GM12872 (cell line): ENCODE measurements at regions not wholly inside any gene's neighbourhood (a gene's known extent, or its start where the extent isn't known, plus 50 kb on each side); places are given as distances from the start of the nearest gene placed in this dataset.

Experiments used
- TF ChIP-seq, protein P1 (sequence below): IDR thresholded peaks from 3 replicates; pipeline ENCODE4 v1.5.1; 2011; ENCODE audit warnings: low read depth, mild to moderate bottlenecking, low read length, moderate library complexity; ENCODE audit not compliant: insufficient read depth

DNA sequence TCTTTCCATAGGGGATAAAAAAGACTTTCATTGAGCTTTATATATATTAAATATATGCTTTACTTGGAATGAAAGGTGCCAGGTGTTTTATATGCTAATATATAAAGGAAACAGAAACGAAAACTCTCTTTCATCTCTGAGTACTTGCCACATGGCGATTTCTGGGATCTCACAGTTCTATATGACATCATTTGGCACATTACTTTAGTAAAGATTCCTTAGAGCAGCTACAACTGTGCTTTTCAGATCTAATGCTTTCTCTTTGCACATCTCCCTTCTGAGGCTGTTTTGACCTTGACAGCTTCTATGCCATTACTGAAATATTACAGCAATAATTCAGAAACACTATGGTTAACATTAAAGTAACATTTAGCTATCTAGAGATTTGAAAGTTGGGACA is 1082.9 kb upstream of the CDH2 start:
- TF ChIP-seq, protein P1, sequence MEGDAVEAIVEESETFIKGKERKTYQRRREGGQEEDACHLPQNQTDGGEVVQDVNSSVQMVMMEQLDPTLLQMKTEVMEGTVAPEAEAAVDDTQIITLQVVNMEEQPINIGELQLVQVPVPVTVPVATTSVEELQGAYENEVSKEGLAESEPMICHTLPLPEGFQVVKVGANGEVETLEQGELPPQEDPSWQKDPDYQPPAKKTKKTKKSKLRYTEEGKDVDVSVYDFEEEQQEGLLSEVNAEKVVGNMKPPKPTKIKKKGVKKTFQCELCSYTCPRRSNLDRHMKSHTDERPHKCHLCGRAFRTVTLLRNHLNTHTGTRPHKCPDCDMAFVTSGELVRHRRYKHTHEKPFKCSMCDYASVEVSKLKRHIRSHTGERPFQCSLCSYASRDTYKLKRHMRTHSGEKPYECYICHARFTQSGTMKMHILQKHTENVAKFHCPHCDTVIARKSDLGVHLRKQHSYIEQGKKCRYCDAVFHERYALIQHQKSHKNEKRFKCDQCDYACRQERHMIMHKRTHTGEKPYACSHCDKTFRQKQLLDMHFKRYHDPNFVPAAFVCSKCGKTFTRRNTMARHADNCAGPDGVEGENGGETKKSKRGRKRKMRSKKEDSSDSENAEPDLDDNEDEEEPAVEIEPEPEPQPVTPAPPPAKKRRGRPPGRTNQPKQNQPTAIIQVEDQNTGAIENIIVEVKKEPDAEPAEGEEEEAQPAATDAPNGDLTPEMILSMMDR, result no peak

DNA sequence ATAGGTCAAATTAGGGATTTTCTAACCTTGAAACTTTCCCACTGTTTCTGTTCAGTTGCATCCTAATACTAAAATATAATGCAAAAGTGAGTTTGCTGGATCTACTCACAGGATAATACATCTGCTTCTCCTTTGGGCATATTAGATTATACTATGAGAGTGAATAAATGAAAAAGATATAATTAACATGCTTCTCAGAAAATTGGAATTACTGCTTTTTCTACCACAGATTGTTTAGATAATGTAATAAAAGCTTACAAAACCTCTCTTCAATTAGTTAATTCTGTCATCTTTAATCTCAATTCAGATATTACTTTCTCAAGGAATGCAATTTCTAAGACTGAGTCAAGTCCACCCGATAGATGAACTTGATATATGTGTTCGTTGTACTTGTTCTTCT is 1077.2 kb upstream of the CDH2 start:
- TF ChIP-seq, protein P1, result no peak

GRCh38 chr18:29251681-29252080 is 1074.8 kb upstream of the CDH2 start:
- TF ChIP-seq, protein P1, result no peak

GRCh38 chr18:29250843-29251242 is 1073.9 kb upstream of the CDH2 start:
- TF ChIP-seq, protein P1, result no peak

- TF ChIP-seq, protein P1, result no peak
Observed at GRCh38 chr18:29250259-29250658, 1073.3 kb upstream of the CDH2 start.

GRCh38 chr18:29248805-29249204 is 1071.9 kb upstream of the CDH2 start:
- TF ChIP-seq, protein P1, result no peak

DNA sequence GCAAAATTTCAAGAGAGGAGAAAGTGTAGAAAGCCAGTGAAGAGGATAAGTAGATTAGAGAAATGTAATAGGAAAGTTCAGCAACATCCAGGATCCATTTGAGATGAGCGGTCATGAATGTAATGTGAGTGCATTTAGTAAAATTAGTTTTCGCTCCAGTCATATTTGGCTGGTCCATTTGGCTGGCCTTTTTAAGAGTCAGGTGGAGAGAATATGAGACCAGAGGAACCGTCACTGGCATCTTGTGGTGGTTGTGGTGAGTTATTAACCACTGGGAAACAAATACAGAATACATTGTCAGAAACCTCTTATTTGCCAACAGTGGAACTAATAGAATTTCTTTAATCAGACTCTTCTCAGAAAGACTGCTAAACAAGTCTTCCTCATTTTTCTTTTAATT is 1064.3 kb upstream of the CDH2 start:
- TF ChIP-seq, protein P1, result no peak

GRCh38 chr18:29234751-29235150 is 1057.8 kb upstream of the CDH2 start:
- TF ChIP-seq, protein P1, result no peak
